Fibroblast of mammary gland (primary cell): ENCODE measurements at regions not wholly inside any gene's neighbourhood (a gene's known extent, or its start where the extent isn't known, plus 50 kb on each side); places are given as distances from the start of the nearest gene placed in this dataset.

Experiments used
- DNase-seq: peaks from one replicate; pipeline ENCODE4 v3.0.0-alpha.2; 2010; ENCODE audit warnings: low read depth
- H3K4me3 ChIP-seq: 2 replicates; pipeline ENCODE4 v1.5.1; 2011; ENCODE audit warnings: low read depth, mild to moderate bottlenecking, low read length, moderate library complexity; ENCODE audit not compliant: control insufficient read depth
- TF ChIP-seq, protein P1 (sequence below): conservative IDR thresholded peaks from 2 replicates; pipeline ENCODE4 v1.5.1; 2011; ENCODE audit warnings: low read depth, low read length, inconsistent platforms; ENCODE audit not compliant: control insufficient read depth, insufficient read depth

DNA sequence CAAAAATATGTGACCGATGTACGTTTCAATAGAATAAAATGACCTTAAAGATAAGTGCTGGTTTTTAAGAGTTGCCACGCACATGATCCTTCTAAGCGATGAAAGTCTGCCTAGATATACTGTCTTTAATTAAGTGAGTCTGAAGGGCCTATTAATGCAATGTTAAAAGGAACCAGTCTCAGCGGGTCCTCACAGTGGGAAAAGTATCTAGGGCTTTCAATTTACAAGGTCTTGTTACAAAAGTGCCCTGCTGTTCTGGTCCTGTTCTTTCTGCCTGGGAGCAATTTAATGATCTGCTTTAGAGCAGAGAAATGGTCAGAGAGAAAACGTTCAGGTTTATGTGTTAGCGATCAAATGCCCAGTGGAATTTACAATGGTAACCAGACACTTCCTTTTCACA, 864.0 kb downstream of the KCNJ2 start:
- H3K4me3 ChIP-seq: no peak overlapping the region
- no peak for DNase-seq
- TF ChIP-seq, protein P1, sequence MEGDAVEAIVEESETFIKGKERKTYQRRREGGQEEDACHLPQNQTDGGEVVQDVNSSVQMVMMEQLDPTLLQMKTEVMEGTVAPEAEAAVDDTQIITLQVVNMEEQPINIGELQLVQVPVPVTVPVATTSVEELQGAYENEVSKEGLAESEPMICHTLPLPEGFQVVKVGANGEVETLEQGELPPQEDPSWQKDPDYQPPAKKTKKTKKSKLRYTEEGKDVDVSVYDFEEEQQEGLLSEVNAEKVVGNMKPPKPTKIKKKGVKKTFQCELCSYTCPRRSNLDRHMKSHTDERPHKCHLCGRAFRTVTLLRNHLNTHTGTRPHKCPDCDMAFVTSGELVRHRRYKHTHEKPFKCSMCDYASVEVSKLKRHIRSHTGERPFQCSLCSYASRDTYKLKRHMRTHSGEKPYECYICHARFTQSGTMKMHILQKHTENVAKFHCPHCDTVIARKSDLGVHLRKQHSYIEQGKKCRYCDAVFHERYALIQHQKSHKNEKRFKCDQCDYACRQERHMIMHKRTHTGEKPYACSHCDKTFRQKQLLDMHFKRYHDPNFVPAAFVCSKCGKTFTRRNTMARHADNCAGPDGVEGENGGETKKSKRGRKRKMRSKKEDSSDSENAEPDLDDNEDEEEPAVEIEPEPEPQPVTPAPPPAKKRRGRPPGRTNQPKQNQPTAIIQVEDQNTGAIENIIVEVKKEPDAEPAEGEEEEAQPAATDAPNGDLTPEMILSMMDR: no peak

DNA sequence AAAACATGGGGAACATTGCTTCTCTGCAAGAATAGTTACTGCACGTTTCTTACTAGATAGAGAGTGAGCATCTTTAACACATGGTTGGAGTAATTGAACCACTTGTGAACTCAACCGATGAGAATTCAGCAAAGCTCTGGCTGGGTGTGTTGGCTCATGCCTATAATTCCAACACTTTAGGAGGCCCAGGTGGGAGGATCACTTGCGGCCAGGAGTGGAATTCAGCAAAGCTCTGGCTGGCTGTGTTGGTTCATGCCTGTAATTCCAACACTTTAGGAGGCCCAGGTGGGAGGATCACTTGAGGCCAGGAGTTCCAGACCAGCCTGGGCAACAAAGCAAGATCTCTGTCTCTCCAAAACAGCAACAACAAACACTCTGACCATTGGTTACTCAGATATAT, 865.9 kb downstream of the KCNJ2 start:
- TF ChIP-seq, protein P1: no peak
- H3K4me3 ChIP-seq: no peak overlapping the region
- DNase-seq: no peak

DNA sequence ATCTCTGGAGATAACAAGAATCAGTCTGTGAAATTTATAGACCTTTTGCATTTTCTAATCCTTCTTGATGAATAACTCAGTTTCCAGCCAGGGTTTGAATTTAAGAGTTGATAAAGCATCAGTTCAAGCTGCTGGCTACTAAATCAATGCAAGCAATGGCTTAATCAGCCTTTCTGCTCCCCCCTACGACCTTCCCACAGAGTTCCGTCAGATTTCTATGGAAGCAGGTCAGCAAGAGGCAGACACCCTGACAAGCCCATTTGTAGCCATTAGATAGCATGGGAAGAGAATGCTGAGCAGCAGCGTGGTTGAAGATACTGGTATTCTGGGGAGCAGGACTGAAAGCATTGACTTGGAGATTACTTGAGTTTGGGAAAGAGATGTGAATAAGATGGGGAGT, 868.1 kb downstream of the KCNJ2 start:
- TF ChIP-seq, protein P1: no peak
- DNase-seq: no peak
- no peak overlapping the region for H3K4me3 ChIP-seq

DNA sequence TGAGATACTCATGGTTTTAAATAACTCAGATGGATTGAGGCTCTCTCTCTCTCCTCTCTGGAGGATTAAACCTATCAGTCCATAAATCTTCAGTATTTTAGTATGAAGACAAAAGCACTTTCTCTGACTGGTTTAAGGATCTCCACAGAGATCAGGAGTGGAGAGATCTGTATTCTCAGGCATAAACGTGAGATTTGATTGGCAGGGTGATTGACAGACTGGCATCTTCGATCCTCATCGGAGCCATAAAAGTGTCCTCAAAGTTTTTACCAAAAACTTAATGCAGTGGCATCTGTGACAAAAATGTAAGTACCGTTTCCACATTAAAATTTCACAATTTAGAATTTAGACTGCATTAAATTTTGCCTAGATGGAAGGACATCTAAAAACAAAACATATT, 870.1 kb downstream of the KCNJ2 start:
- TF ChIP-seq, protein P1: no peak
- H3K4me3 ChIP-seq: no peak overlapping the region
- DNase-seq: no peak

DNA sequence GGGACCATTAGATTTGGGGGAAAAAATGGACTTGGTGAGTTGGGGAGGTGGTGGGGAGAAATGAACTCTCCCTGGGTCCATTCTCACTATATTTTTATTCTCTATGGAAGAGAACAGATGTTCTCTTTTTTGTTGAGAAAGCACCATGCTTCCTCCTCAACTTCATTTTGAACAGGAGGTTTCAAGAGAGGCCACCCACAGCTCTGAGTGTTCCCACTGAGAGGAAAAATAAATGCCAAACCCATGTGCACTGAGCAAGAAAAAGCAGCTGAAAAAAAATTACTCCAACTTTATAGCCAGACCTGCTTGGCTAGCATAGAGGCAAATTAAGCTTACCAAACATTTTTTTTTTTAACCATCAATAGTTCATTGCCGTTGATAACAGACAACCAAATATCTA, 883.6 kb downstream of the KCNJ2 start:
- DNase-seq: no peak
- H3K4me3 ChIP-seq: no peak overlapping the region
- TF ChIP-seq, protein P1: no peak

DNA sequence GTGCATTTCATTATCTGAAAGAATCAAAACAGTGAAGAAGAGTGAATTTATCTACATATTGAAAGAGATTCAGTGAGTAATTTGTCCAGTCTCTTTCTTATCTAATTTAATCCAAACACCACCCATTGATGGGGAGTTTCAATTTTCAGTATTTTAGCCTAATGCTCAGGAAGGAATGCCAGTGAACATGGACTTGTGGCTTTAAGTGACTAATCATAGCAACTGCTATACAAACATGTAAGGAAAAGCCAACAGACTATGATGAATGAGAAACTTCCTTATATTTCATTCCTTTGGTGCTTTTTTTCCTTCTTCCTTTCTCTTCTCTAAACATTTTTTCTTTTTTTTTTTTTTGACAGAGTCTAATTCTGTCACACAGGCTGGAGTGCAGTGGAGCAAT, 885.8 kb downstream of the KCNJ2 start:
- no peak overlapping the region for H3K4me3 ChIP-seq
- TF ChIP-seq, protein P1: no peak
- peak; percentile 36 for DNase-seq

DNA sequence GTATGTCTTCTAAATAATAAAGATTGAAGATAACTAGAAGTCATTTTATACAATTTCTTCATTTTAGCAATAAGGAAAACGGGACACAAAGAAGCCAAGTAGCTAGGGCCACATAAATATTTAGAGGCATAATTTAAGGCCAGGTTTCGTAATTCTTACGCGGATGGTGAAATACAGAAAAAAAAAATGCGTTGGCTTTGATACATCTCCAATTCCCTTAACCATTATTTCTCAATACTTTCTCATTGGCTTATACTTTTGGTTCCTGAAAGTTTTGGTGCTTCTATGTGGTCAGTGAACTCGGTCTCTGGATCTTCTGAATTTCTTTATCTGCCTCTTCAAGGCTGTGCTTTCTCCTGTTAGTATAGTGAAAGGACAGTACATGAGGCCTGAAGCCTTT, 888.1 kb downstream of the KCNJ2 start:
- TF ChIP-seq, protein P1: no peak
- H3K4me3 ChIP-seq: no peak overlapping the region
- DNase-seq: peak; percentile 74
